ENCODE measurements at regions not wholly inside any gene's neighbourhood (a gene's known extent, or its start where the extent isn't known, plus 50 kb on each side); places are given as distances from the start of the nearest gene placed in this dataset.

DNA sequence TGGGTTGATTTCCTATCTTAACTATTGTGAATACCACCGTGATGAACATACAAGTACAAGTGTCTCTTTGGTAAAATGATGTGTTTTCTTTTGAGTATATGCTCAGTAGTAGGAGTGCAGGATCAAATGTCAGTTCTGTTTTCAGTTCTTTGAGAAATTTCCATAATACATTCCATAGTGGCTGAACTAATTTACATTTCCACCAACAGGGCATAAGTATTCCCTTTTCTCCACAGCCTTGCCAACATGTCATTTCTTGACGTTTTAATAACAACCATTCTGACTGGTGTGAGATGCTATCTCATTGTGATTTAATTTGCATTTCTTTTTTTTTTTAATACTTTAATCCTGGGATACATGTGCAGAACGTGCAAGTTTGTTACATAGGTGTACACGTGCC is 268.8 kb downstream of the CENPW start:
- no peak for TF ChIP-seq EZH2 (IDR thresholded peaks at IDR 0.05; ENCODE audit: borderline replicate concordance, low read length)
- TF ChIP-seq, protein P1, sequence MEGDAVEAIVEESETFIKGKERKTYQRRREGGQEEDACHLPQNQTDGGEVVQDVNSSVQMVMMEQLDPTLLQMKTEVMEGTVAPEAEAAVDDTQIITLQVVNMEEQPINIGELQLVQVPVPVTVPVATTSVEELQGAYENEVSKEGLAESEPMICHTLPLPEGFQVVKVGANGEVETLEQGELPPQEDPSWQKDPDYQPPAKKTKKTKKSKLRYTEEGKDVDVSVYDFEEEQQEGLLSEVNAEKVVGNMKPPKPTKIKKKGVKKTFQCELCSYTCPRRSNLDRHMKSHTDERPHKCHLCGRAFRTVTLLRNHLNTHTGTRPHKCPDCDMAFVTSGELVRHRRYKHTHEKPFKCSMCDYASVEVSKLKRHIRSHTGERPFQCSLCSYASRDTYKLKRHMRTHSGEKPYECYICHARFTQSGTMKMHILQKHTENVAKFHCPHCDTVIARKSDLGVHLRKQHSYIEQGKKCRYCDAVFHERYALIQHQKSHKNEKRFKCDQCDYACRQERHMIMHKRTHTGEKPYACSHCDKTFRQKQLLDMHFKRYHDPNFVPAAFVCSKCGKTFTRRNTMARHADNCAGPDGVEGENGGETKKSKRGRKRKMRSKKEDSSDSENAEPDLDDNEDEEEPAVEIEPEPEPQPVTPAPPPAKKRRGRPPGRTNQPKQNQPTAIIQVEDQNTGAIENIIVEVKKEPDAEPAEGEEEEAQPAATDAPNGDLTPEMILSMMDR (conservative IDR thresholded peaks at IDR 0.05 in 1 of 2, IDR thresholded peaks at IDR 0.05 in 1 of 2; ENCODE audit: extremely low read depth in 1 of 2, insufficient read depth in 1 of 2, low read depth in 1 of 2, low read length in 2 of 2) = no peak

All from mammary epithelial cell (primary cell).